Renal cortex interstitium (tissue), 11 donors: ENCODE measurements at regions not wholly inside any gene's neighbourhood (a gene's known extent, or its start where the extent isn't known, plus 50 kb on each side); places are given as distances from the start of the nearest gene placed in this dataset.
"Not testable (repeated sequence)": the region's sequence is repeated elsewhere in the genome, so short reads cannot be mapped to it uniquely, and the experiment has no call there.

Experiments
- DNase-seq, 11 donors: peaks; one replicate each; pipeline ENCODE4 v3.0.0-alpha.2; 2013; ENCODE audit warnings: low read depth in 9 of 11, low spot score in 4 of 11; ENCODE audit errors: extremely low read depth in 1 of 11

GRCh38 chr15:91632176-91632575, 221.3 kb upstream of the SLCO3A1 start:
- no peak for DNase-seq

- DNase-seq: no peak
Measured at GRCh38 chr15:91632981-91633380, 220.5 kb upstream of the SLCO3A1 start.

- no peak for DNase-seq
Measured at GRCh38 chr15:91634179-91634578, 219.3 kb upstream of the SLCO3A1 start.

- DNase-seq: no peak
Measured at GRCh38 chr15:91635080-91635479, 218.4 kb upstream of the SLCO3A1 start.

GRCh38 chr15:91635641-91636040, 217.9 kb upstream of the SLCO3A1 start:
- no peak for DNase-seq

GRCh38 chr15:91649016-91649415, 204.5 kb upstream of the SLCO3A1 start:
- DNase-seq: no peak

- DNase-seq: no peak
Measured at GRCh38 chr15:91649831-91650321, 203.6 kb upstream of the SLCO3A1 start.

- DNase-seq: no peak
Measured at GRCh38 chr15:91651251-91651650, 202.3 kb upstream of the SLCO3A1 start.

GRCh38 chr15:91652610-91653207, 200.8 kb upstream of the SLCO3A1 start:
- DNase-seq: no peak

GRCh38 chr15:91655563-91656290, 197.8 kb upstream of the SLCO3A1 start:
- not testable (repeated sequence) for DNase-seq

GRCh38 chr15:91660174-91660649, 193.3 kb upstream of the SLCO3A1 start:
- DNase-seq: no peak

GRCh38 chr15:91664224-91664836, 189.2 kb upstream of the SLCO3A1 start:
- no peak for DNase-seq

- no peak for DNase-seq
Measured at GRCh38 chr15:91665212-91665611, 188.3 kb upstream of the SLCO3A1 start.

- DNase-seq: no peak
Measured at GRCh38 chr15:91668370-91668769, 185.1 kb upstream of the SLCO3A1 start.

- no peak for DNase-seq
Measured at GRCh38 chr15:91670108-91670507, 183.4 kb upstream of the SLCO3A1 start.

- no peak for DNase-seq
Measured at GRCh38 chr15:91678003-91678402, 175.5 kb upstream of the SLCO3A1 start.

GRCh38 chr15:91679447-91679846, 174.1 kb upstream of the SLCO3A1 start:
- DNase-seq: no peak

- DNase-seq: no peak
Measured at GRCh38 chr15:91685436-91685835, 168.1 kb upstream of the SLCO3A1 start.

GRCh38 chr15:91688811-91689210, 164.7 kb upstream of the SLCO3A1 start:
- DNase-seq: no peak

- DNase-seq: no peak
Measured at GRCh38 chr15:91689377-91689776, 164.1 kb upstream of the SLCO3A1 start.
